ENCODE measurements at regions not wholly inside any gene's neighbourhood (a gene's known extent, or its start where the extent isn't known, plus 50 kb on each side); places are given as distances from the start of the nearest gene placed in this dataset.

DNA sequence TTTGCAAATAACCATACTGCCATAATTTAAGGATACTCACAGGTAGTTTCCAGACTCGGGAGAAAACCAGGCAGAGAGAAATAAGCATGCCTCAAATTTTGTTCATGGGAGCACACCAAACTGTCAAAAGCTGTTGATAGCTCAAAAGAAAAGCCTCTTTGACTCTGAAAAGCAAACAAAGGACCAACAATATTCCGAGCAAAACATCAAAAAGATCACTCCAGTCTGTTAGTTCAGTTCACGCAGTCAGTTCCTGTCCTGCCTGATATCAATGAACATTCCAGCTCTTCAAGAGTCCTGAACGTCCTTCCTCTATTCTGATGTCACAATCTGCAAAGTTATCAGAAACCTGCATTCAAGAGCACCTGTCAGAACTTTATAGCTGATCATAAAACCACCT lies 78.7 kb downstream of the RRM2 start:
- H3K27me3 Mint-ChIP-seq (ENCODE audit: unreplicated experiment), result peaks cover 4% of the 10 kb centered on the region
- no peak for TF ChIP-seq CTCF (IDR thresholded peaks at IDR 0.05; ENCODE audit: partially characterized antibody, unreplicated experiment)
- H3K4me1 Mint-ChIP-seq (ENCODE audit: low read depth, unreplicated experiment), result peaks cover 10% of the 10 kb centered on the region
- H3K9me3 Mint-ChIP-seq (ENCODE audit: unreplicated experiment), result peaks cover 7% of the 10 kb centered on the region
- H3K4me3 Mint-ChIP-seq (ENCODE audit: unreplicated experiment), result no peak overlapping the region
- peaks cover 6% of the 10 kb centered on the region for H3K36me3 Mint-ChIP-seq (ENCODE audit: unreplicated experiment)
- no peak for DNase-seq
- no peak overlapping the region for H3K27ac Mint-ChIP-seq (ENCODE audit: unreplicated experiment)

GRCh38 chr2:10202131-10202665 lies 79.7 kb downstream of the RRM2 start:
- Mint-ChIP-seq H3K36me3 (ENCODE audit: unreplicated experiment) (peaks cover 6% of the 10 kb centered on the region), H3K27me3 (ENCODE audit: unreplicated experiment) (peaks cover 4% of the 10 kb centered on the region), H3K9me3 (ENCODE audit: unreplicated experiment) (peaks cover 9% of the 10 kb centered on the region), H3K4me3 (ENCODE audit: unreplicated experiment) (no peak overlapping the region), H3K4me1 (ENCODE audit: low read depth, unreplicated experiment) (peaks cover 10% of the 10 kb centered on the region), H3K27ac (ENCODE audit: unreplicated experiment) (no peak overlapping the region)
- no peak for DNase-seq
- no peak for TF ChIP-seq CTCF (IDR thresholded peaks at IDR 0.05; ENCODE audit: partially characterized antibody, unreplicated experiment)

DNA sequence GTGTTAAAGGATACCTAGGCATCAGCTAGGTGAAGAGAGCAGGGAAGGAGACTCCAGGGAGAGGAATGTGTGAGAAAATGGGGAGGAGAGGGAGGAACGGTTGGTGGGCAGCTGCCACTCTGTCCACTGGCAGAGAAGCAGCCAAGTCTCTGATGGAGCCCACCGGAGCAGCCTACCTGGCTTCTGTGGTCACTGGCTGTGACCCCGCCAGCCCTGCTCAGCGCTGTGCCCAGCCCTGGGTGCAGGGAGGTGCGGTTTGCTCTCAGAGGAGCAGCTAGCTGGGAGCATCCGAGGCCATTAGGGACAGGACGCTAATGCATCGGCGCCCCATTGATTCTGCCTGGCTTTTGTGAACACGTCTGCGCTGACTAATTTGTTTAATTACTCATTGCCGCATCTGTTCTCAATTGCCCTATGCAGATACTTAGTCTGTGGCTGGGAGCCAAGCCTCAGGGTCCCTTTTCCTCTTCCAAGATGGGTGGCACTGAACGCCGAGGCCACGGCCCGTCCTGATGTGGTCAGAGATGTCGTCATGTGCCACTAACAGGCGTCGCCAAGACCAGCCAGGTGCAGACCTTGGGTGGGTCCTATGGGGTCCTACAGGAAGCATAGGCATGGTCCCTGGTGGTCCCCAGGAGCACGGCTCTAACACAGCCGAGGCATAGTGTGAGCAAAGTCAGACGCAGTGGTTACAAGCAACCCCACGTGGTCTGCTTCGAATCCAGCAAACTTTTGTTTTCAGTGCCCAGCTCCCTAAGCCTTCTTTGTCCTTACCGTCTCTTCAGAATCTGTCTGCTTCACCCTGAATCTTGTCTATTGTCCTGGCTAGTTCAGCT lies 82.0 kb downstream of the RRM2 start:
- H3K27me3 Mint-ChIP-seq (ENCODE audit: unreplicated experiment), result peaks cover 2% of the 10 kb centered on the region

DNA sequence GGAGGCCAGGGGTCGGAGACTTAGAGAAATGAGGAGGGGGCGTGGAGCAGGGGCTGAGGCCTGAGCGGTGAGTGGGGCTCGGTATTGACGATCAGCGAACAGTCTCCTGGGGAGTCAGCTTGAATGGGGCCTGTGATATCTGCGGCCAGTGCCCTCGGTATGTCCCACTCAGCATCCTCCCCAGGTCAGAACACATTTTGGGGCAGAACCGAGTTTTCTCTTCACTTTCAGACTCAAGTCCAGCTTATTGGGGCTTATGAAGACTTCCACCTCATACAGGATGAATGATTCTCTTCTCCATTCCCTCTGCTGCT lies 82.6 kb downstream of the RRM2 start:
- H3K27ac Mint-ChIP-seq (ENCODE audit: unreplicated experiment), result peak overlapping the region; percentile 72

More for the DNA sequence above, 82.0 kb downstream of the RRM2 start:
- no peak for TF ChIP-seq CTCF (IDR thresholded peaks at IDR 0.05; ENCODE audit: partially characterized antibody, unreplicated experiment)
- H3K4me1 Mint-ChIP-seq (ENCODE audit: low read depth, unreplicated experiment), result peaks cover 14% of the 10 kb centered on the region
- H3K27ac Mint-ChIP-seq (ENCODE audit: unreplicated experiment), result peak overlapping the region; percentile 72
- H3K4me3 Mint-ChIP-seq (ENCODE audit: unreplicated experiment), result no peak overlapping the region
- peaks cover 6% of the 10 kb centered on the region for H3K9me3 Mint-ChIP-seq (ENCODE audit: unreplicated experiment)
- H3K36me3 Mint-ChIP-seq (ENCODE audit: unreplicated experiment), result no peaks in the 10 kb centered on the region
- no peak for DNase-seq

More for the DNA sequence above, 82.6 kb downstream of the RRM2 start:
- peaks cover 2% of the 10 kb centered on the region for H3K27me3 Mint-ChIP-seq (ENCODE audit: unreplicated experiment)
- no peaks in the 10 kb centered on the region for H3K36me3 Mint-ChIP-seq (ENCODE audit: unreplicated experiment)
- peak overlapping the region; percentile 57 for H3K4me3 Mint-ChIP-seq (ENCODE audit: unreplicated experiment)
- peaks cover 14% of the 10 kb centered on the region for H3K4me1 Mint-ChIP-seq (ENCODE audit: low read depth, unreplicated experiment)
- no peak for TF ChIP-seq CTCF (IDR thresholded peaks at IDR 0.05; ENCODE audit: partially characterized antibody, unreplicated experiment)
- peaks cover 6% of the 10 kb centered on the region for H3K9me3 Mint-ChIP-seq (ENCODE audit: unreplicated experiment)
- no peak for DNase-seq
